Stomach (tissue), 4 donors: ENCODE measurements at regions not wholly inside any gene's neighbourhood (a gene's known extent, or its start where the extent isn't known, plus 50 kb on each side); places are given as distances from the start of the nearest gene placed in this dataset.

Source experiments
- CTCF ChIP-seq, 7 experiments: fragments of 450-650 bp in 4 of 7; fragments of 200-600 bp in 3 of 7; sonication (generic) in 3 of 7; IDR thresholded peaks; one replicate each; pipeline ENCODE4 v1.5.1; 2016 to 2019; ENCODE audit warnings: antibody characterized with exemption in 7 of 7, control low read depth in 2 of 7, mild to moderate bottlenecking in 1 of 7
- EP300 ChIP-seq: sonication (generic); formaldehyde crosslinking; IDR thresholded peaks from one replicate; pipeline ENCODE4 v1.6.1; 2017; ENCODE audit warnings: antibody characterized with exemption
- POLR2A ChIP-seq, 4 donors: fragments of 450-650 bp; IDR thresholded peaks; one replicate each; pipeline ENCODE4 v1.6.1; 2016; ENCODE audit warnings: antibody characterized with exemption in 4 of 4, control low read depth in 2 of 4, mild to moderate bottlenecking in 1 of 4, moderate library complexity in 1 of 4

GRCh38 chr4:121457278-121457875 is 76.6 kb upstream of the QRFPR start:
- TF ChIP-seq CTCF (IDR thresholded peaks at IDR 0.05) (no peak), EP300 (no peak), POLR2A (IDR thresholded peaks at IDR 0.05) (no peak)
